ENCODE measurements at regions not wholly inside any gene's neighbourhood (a gene's known extent, or its start where the extent isn't known, plus 50 kb on each side); places are given as distances from the start of the nearest gene placed in this dataset.

DNA sequence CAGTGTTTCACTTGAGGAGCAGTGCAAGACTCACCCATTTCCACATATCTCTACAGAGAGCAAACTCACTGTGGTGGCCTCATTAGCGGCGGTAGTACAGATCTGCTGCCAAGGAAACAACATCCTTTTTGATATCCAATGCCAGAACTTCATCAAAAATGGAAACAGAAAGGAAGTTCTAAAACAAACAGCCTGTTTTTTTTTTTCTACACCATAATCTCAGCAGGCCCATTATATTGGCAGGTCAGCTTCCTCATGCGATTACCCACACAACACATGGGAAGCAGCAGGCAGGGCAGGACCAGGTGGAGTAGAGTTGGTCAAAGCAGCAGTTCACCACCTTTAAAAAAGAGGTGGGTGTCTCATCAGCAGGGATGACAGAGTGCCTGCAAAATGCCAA is 678.9 kb upstream of the CELF4 start:
- H3K9me3 ChIP-seq (ENCODE audit: control insufficient read depth, insufficient read depth, low read length) = no peaks in the 10 kb centered on the region
- TF ChIP-seq, protein P1, sequence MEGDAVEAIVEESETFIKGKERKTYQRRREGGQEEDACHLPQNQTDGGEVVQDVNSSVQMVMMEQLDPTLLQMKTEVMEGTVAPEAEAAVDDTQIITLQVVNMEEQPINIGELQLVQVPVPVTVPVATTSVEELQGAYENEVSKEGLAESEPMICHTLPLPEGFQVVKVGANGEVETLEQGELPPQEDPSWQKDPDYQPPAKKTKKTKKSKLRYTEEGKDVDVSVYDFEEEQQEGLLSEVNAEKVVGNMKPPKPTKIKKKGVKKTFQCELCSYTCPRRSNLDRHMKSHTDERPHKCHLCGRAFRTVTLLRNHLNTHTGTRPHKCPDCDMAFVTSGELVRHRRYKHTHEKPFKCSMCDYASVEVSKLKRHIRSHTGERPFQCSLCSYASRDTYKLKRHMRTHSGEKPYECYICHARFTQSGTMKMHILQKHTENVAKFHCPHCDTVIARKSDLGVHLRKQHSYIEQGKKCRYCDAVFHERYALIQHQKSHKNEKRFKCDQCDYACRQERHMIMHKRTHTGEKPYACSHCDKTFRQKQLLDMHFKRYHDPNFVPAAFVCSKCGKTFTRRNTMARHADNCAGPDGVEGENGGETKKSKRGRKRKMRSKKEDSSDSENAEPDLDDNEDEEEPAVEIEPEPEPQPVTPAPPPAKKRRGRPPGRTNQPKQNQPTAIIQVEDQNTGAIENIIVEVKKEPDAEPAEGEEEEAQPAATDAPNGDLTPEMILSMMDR (IDR thresholded peaks at IDR 0.05; ENCODE audit: low read depth, low read length, poor library complexity, severe bottlenecking) = no peak
- TF ChIP-seq EZH2phosphoT487 (IDR thresholded peaks at IDR 0.05; ENCODE audit: borderline replicate concordance, low read length) = no peak
- H3K4me3 ChIP-seq (ENCODE audit: low read length) = no peak overlapping the region
- no peaks in the 10 kb centered on the region for H3K36me3 ChIP-seq (ENCODE audit: control insufficient read depth, low read length)
- no peak overlapping the region for H3K4me2 ChIP-seq (ENCODE audit: low read length)
- H3K27me3 ChIP-seq (ENCODE audit: control insufficient read depth, low read length) = no peaks in the 10 kb centered on the region
- H3K27ac ChIP-seq (ENCODE audit: low read depth, low read length) = no peak overlapping the region
- H3F3A ChIP-seq (ENCODE audit: control insufficient read depth, insufficient read depth) = no peaks in the 10 kb centered on the region
- H3K79me2 ChIP-seq (ENCODE audit: control insufficient read depth, low read length) = no peaks in the 10 kb centered on the region
- no peaks in the 10 kb centered on the region for H3K4me1 ChIP-seq (ENCODE audit: control insufficient read depth, low read length)
- H4K20me1 ChIP-seq (ENCODE audit: control insufficient read depth, insufficient read depth, low read depth, low read length) = no peaks in the 10 kb centered on the region
- H3K9me2 ChIP-seq (replicated peaks; ENCODE audit: control insufficient read depth, low read length) = no peaks in the 10 kb centered on the region

DNA sequence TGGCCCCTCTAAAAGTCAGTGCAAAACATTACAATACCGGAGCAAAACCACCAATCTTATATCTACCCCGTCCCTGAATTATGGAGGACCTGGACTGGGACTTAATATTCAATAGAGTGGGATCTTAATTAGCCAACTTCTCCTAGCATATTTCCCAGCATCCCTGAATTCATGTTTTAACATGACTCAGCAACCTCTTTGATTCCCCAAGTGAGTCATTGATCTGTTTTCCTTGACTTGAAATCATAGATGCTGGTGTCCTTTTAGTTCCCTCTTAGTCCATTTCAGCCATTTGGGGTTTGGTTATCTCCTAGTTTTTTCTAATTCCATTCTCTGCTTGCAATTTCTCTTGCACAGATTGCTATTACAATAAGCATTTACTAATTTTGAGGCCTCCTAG is 677.7 kb upstream of the CELF4 start:
- no peak overlapping the region for H3K27ac ChIP-seq (ENCODE audit: low read depth, low read length)
- no peaks in the 10 kb centered on the region for H3K79me2 ChIP-seq (ENCODE audit: control insufficient read depth, low read length)
- H3F3A ChIP-seq (ENCODE audit: control insufficient read depth, insufficient read depth) = no peaks in the 10 kb centered on the region
- no peaks in the 10 kb centered on the region for H3K9me2 ChIP-seq (replicated peaks; ENCODE audit: control insufficient read depth, low read length)
- no peaks in the 10 kb centered on the region for H3K9me3 ChIP-seq (ENCODE audit: control insufficient read depth, insufficient read depth, low read length)
- no peak overlapping the region for H3K4me3 ChIP-seq (ENCODE audit: low read length)
- H3K27me3 ChIP-seq (ENCODE audit: control insufficient read depth, low read length) = no peaks in the 10 kb centered on the region
- H4K20me1 ChIP-seq (ENCODE audit: control insufficient read depth, insufficient read depth, low read depth, low read length) = no peaks in the 10 kb centered on the region
- H3K36me3 ChIP-seq (ENCODE audit: control insufficient read depth, low read length) = no peaks in the 10 kb centered on the region
- TF ChIP-seq, protein P1 (IDR thresholded peaks at IDR 0.05; ENCODE audit: low read depth, low read length, poor library complexity, severe bottlenecking) = no peak
- no peak for TF ChIP-seq EZH2phosphoT487 (IDR thresholded peaks at IDR 0.05; ENCODE audit: borderline replicate concordance, low read length)
- H3K4me2 ChIP-seq (ENCODE audit: low read length) = no peak overlapping the region
- no peaks in the 10 kb centered on the region for H3K4me1 ChIP-seq (ENCODE audit: control insufficient read depth, low read length)

DNA sequence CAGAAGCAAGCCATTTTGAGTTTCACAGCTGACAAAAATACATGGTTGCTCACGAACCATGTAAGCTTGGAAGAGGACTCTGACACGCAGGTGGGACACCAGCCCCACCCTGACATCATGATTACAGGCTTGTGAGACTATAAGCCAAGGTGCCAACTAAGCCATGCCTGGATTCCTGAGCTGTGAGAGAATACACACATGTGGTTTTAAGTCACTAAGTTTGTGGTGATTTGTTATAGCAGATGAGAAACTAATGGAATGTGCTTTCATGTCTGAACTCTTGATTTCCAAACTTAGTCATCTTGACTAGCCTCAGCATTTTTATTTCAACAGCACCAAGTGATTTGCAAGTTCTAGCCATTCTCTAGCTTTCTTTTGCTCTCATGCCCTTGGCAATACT is 676.1 kb upstream of the CELF4 start:
- H3K4me1 ChIP-seq (ENCODE audit: control insufficient read depth, low read length) = no peaks in the 10 kb centered on the region
- H3F3A ChIP-seq (ENCODE audit: control insufficient read depth, insufficient read depth) = no peaks in the 10 kb centered on the region
- TF ChIP-seq EZH2phosphoT487 (IDR thresholded peaks at IDR 0.05; ENCODE audit: borderline replicate concordance, low read length) = no peak
- TF ChIP-seq, protein P1 (IDR thresholded peaks at IDR 0.05; ENCODE audit: low read depth, low read length, poor library complexity, severe bottlenecking) = no peak
- no peak overlapping the region for H3K4me3 ChIP-seq (ENCODE audit: low read length)
- no peaks in the 10 kb centered on the region for H3K9me3 ChIP-seq (ENCODE audit: control insufficient read depth, insufficient read depth, low read length)
- H3K79me2 ChIP-seq (ENCODE audit: control insufficient read depth, low read length) = no peaks in the 10 kb centered on the region
- H3K27ac ChIP-seq (ENCODE audit: low read depth, low read length) = no peak overlapping the region
- no peaks in the 10 kb centered on the region for H3K9me2 ChIP-seq (replicated peaks; ENCODE audit: control insufficient read depth, low read length)
- H4K20me1 ChIP-seq (ENCODE audit: control insufficient read depth, insufficient read depth, low read depth, low read length) = no peaks in the 10 kb centered on the region
- H3K4me2 ChIP-seq (ENCODE audit: low read length) = no peak overlapping the region
- no peaks in the 10 kb centered on the region for H3K27me3 ChIP-seq (ENCODE audit: control insufficient read depth, low read length)
- no peaks in the 10 kb centered on the region for H3K36me3 ChIP-seq (ENCODE audit: control insufficient read depth, low read length)

DNA sequence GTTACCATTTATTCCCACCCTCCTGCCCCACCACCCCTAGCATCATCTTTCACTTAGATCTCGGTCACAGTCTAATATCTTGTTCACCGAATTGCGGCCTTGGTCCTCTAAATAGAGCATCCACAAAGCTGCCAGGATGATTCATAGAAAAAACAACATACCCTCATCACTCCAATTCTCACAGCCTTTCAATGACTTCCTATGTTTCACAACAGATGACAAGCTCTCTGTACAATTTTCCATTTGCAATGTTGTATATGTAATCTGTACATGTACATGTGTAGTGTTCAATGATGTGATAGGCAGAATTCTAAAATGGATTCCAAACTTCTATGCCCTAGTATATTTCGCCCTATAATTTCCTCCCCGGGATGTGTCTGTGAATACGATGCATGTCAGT is 675.6 kb upstream of the CELF4 start:
- Histone ChIP-seq H3K36me3 (ENCODE audit: control insufficient read depth, low read length) (no peaks in the 10 kb centered on the region), H3K27ac (ENCODE audit: low read depth, low read length) (no peak overlapping the region), H3K9me2 (replicated peaks; ENCODE audit: control insufficient read depth, low read length) (no peaks in the 10 kb centered on the region), H3K79me2 (ENCODE audit: control insufficient read depth, low read length) (no peaks in the 10 kb centered on the region), H3K27me3 (ENCODE audit: control insufficient read depth, low read length) (no peaks in the 10 kb centered on the region), H3K4me3 (ENCODE audit: low read length) (no peak overlapping the region), H4K20me1 (ENCODE audit: control insufficient read depth, insufficient read depth, low read depth, low read length) (no peaks in the 10 kb centered on the region), H3K9me3 (ENCODE audit: control insufficient read depth, insufficient read depth, low read length) (no peaks in the 10 kb centered on the region), H3K4me1 (ENCODE audit: control insufficient read depth, low read length) (no peaks in the 10 kb centered on the region), H3F3A (ENCODE audit: control insufficient read depth, insufficient read depth) (no peaks in the 10 kb centered on the region), H3K4me2 (ENCODE audit: low read length) (no peak overlapping the region)
- TF ChIP-seq, protein P1 (IDR thresholded peaks at IDR 0.05; ENCODE audit: low read depth, low read length, poor library complexity, severe bottlenecking) = no peak
- TF ChIP-seq EZH2phosphoT487 (IDR thresholded peaks at IDR 0.05; ENCODE audit: borderline replicate concordance, low read length) = no peak

Data from DOHH2 (cell line).